Mucosa of descending colon (tissue), 3 donors: ENCODE measurements at regions not wholly inside any gene's neighbourhood (a gene's known extent, or its start where the extent isn't known, plus 50 kb on each side); places are given as distances from the start of the nearest gene placed in this dataset.

Experiments
- ATAC-seq: fragments of 200-7000 bp; cut with Tn5 transposase; one replicate; pipeline ENCODE4 v1.9.1; 2020; ENCODE audit warnings: mild to moderate bottlenecking, moderate library complexity
- DNase-seq, 3 donors: peaks; one replicate each; pipeline ENCODE4 v3.0.0-alpha.2; 2020
- H3K36me3 ChIP-seq: fragments of 200-600 bp; one replicate; pipeline ENCODE4 v1.8.0; 2021; ENCODE audit warnings: low read depth, mild to moderate bottlenecking
- H3K4me1 ChIP-seq: fragments of 200-600 bp; one replicate; pipeline ENCODE4 v1.8.0; 2021; ENCODE audit warnings: low read depth, mild to moderate bottlenecking
- H3K4me3 ChIP-seq: fragments of 200-600 bp; one replicate; pipeline ENCODE4 v1.8.0; 2021; ENCODE audit warnings: mild to moderate bottlenecking
- H3K9me3 ChIP-seq: fragments of 200-600 bp; one replicate; pipeline ENCODE4 v1.8.0; 2021; ENCODE audit warnings: mild to moderate bottlenecking
- intact Hi-C, 2 donors: fragments of 100-400 bp; cut with DNase I in 1 of 2; cut with micrococcal nuclease in 1 of 2; formaldehyde crosslinking; loops; one replicate each; pipeline versions ENCODE4 v1.11.0 to v1.11.1; 2022; cut with DNase I, micrococcal nuclease
- TF ChIP-seq, protein P1 (sequence below): fragments of 200-600 bp; IDR thresholded peaks from one replicate; pipeline ENCODE4 v1.8.0; 2022; ENCODE audit warnings: antibody characterized with exemption, mild to moderate bottlenecking
- donor health status: DM: no; HTN: no; CAD: no; lungs with moderate emphysema.
- donor health status: DM: no; HTN: no; CAD: no.
- donor health status: DM: no; HTN: yes; CAD: no.

DNA sequence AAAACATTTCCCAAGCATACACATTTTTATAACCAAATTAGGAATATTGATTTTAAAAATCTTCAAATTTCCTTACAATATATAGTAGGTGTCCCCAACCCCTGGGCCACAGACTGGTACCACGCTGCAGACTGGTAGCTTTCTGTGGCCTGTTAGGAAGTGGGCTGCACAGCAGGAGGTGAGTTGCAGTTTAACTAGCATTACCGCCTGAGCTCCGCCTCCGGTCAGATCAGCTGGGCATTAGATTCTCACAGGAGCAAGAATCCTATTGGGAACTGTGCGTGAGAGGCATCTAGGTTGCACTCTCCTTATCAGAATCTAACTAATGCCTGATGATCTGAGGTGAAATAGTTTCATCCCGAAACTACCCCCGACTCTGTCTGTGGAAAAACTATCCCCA is 62.1 kb downstream of the ZWINT start:
- no peaks in the 10 kb centered on the region for H3K4me1 ChIP-seq
- ATAC-seq (no peak), DNase-seq (no peak)
- H3K4me3 ChIP-seq = no peak overlapping the region
- intact Hi-C loops = no loop called here
- no peaks in the 10 kb centered on the region for H3K36me3 ChIP-seq
- TF ChIP-seq, protein P1, sequence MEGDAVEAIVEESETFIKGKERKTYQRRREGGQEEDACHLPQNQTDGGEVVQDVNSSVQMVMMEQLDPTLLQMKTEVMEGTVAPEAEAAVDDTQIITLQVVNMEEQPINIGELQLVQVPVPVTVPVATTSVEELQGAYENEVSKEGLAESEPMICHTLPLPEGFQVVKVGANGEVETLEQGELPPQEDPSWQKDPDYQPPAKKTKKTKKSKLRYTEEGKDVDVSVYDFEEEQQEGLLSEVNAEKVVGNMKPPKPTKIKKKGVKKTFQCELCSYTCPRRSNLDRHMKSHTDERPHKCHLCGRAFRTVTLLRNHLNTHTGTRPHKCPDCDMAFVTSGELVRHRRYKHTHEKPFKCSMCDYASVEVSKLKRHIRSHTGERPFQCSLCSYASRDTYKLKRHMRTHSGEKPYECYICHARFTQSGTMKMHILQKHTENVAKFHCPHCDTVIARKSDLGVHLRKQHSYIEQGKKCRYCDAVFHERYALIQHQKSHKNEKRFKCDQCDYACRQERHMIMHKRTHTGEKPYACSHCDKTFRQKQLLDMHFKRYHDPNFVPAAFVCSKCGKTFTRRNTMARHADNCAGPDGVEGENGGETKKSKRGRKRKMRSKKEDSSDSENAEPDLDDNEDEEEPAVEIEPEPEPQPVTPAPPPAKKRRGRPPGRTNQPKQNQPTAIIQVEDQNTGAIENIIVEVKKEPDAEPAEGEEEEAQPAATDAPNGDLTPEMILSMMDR = no peak
- H3K9me3 ChIP-seq = no peaks in the 10 kb centered on the region

- intact Hi-C loops = no loop called here
Observed at GRCh38 chr10:56296618-56297017, 64.4 kb downstream of the ZWINT start.

GRCh38 chr10:56288403-56288802 is 72.7 kb downstream of the ZWINT start:
- no peaks in the 10 kb centered on the region for H3K4me1 ChIP-seq
- no peaks in the 10 kb centered on the region for H3K36me3 ChIP-seq
- no peaks in the 10 kb centered on the region for H3K9me3 ChIP-seq
- TF ChIP-seq, protein P1 = no peak
- DNase-seq = no peak
- intact Hi-C loops = no loop called here
- ATAC-seq = no peak
- no peak overlapping the region for H3K4me3 ChIP-seq

More at GRCh38 chr10:56296618-56297017, 64.4 kb downstream of the ZWINT start:
- TF ChIP-seq, protein P1 = no peak
- ATAC-seq = no peak
- Histone ChIP-seq H3K36me3 (no peaks in the 10 kb centered on the region), H3K4me3 (no peak overlapping the region), H3K9me3 (no peaks in the 10 kb centered on the region), H3K4me1 (no peaks in the 10 kb centered on the region)
- DNase-seq = no peak

- no peak overlapping the region for H3K4me3 ChIP-seq
- TF ChIP-seq, protein P1 = no peak
- intact Hi-C loops = no loop called here
- ATAC-seq (no peak), DNase-seq (no peak)
- H3K4me1 ChIP-seq = no peaks in the 10 kb centered on the region
- H3K36me3 ChIP-seq = no peaks in the 10 kb centered on the region
- no peaks in the 10 kb centered on the region for H3K9me3 ChIP-seq
Observed at GRCh38 chr10:56286096-56286495, 75.0 kb downstream of the ZWINT start.

- Histone ChIP-seq H3K9me3 (no peaks in the 10 kb centered on the region), H3K4me3 (no peak overlapping the region), H3K4me1 (no peaks in the 10 kb centered on the region), H3K36me3 (no peaks in the 10 kb centered on the region)
- no peak for DNase-seq
- intact Hi-C loops = no loop called here
- TF ChIP-seq, protein P1 = no peak
- no peak for ATAC-seq
Observed at GRCh38 chr10:56279270-56279669, 81.8 kb downstream of the ZWINT start.

DNA sequence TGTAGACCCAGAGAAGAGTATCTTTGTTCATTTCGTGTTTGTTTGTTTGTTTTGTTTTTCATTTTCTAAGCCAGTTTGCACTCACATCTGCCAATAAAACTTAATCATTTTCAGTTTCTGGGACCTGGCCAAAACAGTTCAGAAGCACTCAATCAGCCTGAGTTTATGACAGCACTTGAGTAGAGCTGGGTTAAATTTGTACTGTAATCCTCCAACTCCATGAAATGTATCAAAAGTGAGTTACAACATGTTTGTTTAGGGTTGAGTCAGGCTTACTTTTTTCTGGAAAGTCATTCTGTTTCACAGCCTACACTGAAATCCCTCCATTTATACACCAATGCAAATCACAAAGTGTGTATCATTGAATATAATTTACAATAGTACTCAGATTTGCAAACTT is 91.9 kb downstream of the ZWINT start:
- intact Hi-C loops = no loop called here
- no peak overlapping the region for H3K4me3 ChIP-seq
- DNase-seq (no peak), ATAC-seq (no peak)
- H3K9me3 ChIP-seq = no peaks in the 10 kb centered on the region
- H3K4me1 ChIP-seq = no peaks in the 10 kb centered on the region
- TF ChIP-seq, protein P1 = no peak
- H3K36me3 ChIP-seq = no peaks in the 10 kb centered on the region
